ENCODE measurements at regions not wholly inside any gene's neighbourhood (a gene's known extent, or its start where the extent isn't known, plus 50 kb on each side); places are given as distances from the start of the nearest gene placed in this dataset.

GRCh38 chr10:5311617-5312016 lies 53.1 kb upstream of the UCN3 start:
- DNase-seq, result no peak

- no peak for DNase-seq
Observed at GRCh38 chr10:5314840-5315239, 49.9 kb upstream of the UCN3 start.

Data from activated CD4-positive, alpha-beta T cell treated with anti-CD3 and anti-CD28 coated beads, Interleukin-2, amount 50 U/mL, for 16 hours (primary cell).